Breast epithelium (tissue), 3 donors: ENCODE measurements at regions not wholly inside any gene's neighbourhood (a gene's known extent, or its start where the extent isn't known, plus 50 kb on each side); places are given as distances from the start of the nearest gene placed in this dataset.

Experiments used
- CTCF ChIP-seq, 3 donors: fragments of 450-650 bp; IDR thresholded peaks; one replicate each; pipeline ENCODE4 v1.5.1; 2016 to 2017; ENCODE audit warnings: antibody characterized with exemption in 3 of 3, mild to moderate bottlenecking in 3 of 3, moderate library complexity in 3 of 3
- POLR2A ChIP-seq: fragments of 450-650 bp; IDR thresholded peaks from one replicate; pipeline ENCODE4 v1.6.1; 2016; ENCODE audit warnings: antibody characterized with exemption, mild to moderate bottlenecking, moderate library complexity

GRCh38 chr4:95985791-95986550 is 146.1 kb downstream of the PDHA2 start:
- TF ChIP-seq CTCF (IDR thresholded peaks at IDR 0.05) (no peak), POLR2A (no peak)
